GOT3 (cell line): ENCODE measurements at regions not wholly inside any gene's neighbourhood (a gene's known extent, or its start where the extent isn't known, plus 50 kb on each side); places are given as distances from the start of the nearest gene placed in this dataset.
"Not testable (repeated sequence)": the region's sequence is repeated elsewhere in the genome, so short reads cannot be mapped to it uniquely, and the experiment has no call there.

ENCODE experiments used
- DNase-seq: peaks from one replicate; lab custom pipeline; 2025; ENCODE audit warnings: mixed read lengths; lab: John Stamatoyannopoulos, UW

- DNase-seq: no peak
Measured at GRCh38 chr11:112310848-112311247, 50.2 kb upstream of the PLET1 start.

GRCh38 chr11:112315057-112315720, 54.5 kb upstream of the PLET1 start:
- no peak for DNase-seq

- no peak for DNase-seq
Measured at GRCh38 chr11:112315861-112316739, 55.4 kb upstream of the PLET1 start.

GRCh38 chr11:112316971-112317370, 56.3 kb upstream of the PLET1 start:
- no peak for DNase-seq

- DNase-seq: no peak
Measured at GRCh38 chr11:112318184-112318591, 57.5 kb upstream of the PLET1 start.

- DNase-seq: no peak
Measured at GRCh38 chr11:112318661-112319060, 58.0 kb upstream of the PLET1 start.

GRCh38 chr11:112320668-112321067, 60.0 kb upstream of the PLET1 start:
- no peak for DNase-seq

- DNase-seq: no peak
Measured at GRCh38 chr11:112321501-112322172, 61.0 kb upstream of the PLET1 start.

GRCh38 chr11:112322173-112322790, 61.6 kb upstream of the PLET1 start:
- no peak for DNase-seq

- no peak for DNase-seq
Measured at GRCh38 chr11:112334381-112334780, 73.7 kb upstream of the PLET1 start.

- no peak for DNase-seq
Measured at GRCh38 chr11:112336356-112336886, 75.8 kb upstream of the PLET1 start.

GRCh38 chr11:112339566-112339965, 78.9 kb upstream of the PLET1 start:
- no peak for DNase-seq

- no peak for DNase-seq
Measured at GRCh38 chr11:112343368-112344039, 82.8 kb upstream of the PLET1 start.

GRCh38 chr11:112344040-112344413, 83.4 kb upstream of the PLET1 start:
- DNase-seq: no peak

GRCh38 chr11:112345166-112345565, 84.5 kb upstream of the PLET1 start:
- DNase-seq: no peak

- DNase-seq: no peak
Measured at GRCh38 chr11:112345706-112346105, 85.0 kb upstream of the PLET1 start.

GRCh38 chr11:112346586-112346985, 85.9 kb upstream of the PLET1 start:
- DNase-seq: no peak

GRCh38 chr11:112348480-112349029, 87.9 kb upstream of the PLET1 start:
- no peak for DNase-seq

- not testable (repeated sequence) for DNase-seq
Measured at GRCh38 chr11:112351423-112351822, 90.8 kb upstream of the PLET1 start.

GRCh38 chr11:112352907-112353306, 92.2 kb upstream of the PLET1 start:
- no peak for DNase-seq

GRCh38 chr11:112354364-112354763, 93.7 kb upstream of the PLET1 start:
- no peak for DNase-seq
